ENCODE measurements at regions not wholly inside any gene's neighbourhood (a gene's known extent, or its start where the extent isn't known, plus 50 kb on each side); places are given as distances from the start of the nearest gene placed in this dataset.
A peak's percentile ranks its signal among the peaks of the same experiment; 100 is the strongest.

DNA sequence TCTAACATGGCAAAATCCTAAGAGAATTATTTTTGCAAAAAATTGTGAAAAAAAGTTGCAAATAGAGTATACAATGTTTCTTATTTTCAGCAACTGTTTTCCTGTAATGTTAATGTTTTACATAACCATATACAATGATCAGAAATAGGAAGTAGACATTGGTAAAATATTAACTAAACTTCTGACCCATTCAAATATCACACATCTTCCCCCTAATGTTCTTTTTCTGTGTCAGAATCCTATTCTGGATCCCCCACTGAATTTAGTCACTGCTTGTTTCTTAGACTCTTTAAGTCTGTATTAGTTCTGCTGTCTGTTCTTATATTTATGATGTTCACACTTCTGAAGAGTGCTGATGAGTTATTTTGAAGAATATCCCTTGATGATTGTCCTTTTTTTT, 62.0 kb downstream of the HFE start:
- TF ChIP-seq, protein P1, sequence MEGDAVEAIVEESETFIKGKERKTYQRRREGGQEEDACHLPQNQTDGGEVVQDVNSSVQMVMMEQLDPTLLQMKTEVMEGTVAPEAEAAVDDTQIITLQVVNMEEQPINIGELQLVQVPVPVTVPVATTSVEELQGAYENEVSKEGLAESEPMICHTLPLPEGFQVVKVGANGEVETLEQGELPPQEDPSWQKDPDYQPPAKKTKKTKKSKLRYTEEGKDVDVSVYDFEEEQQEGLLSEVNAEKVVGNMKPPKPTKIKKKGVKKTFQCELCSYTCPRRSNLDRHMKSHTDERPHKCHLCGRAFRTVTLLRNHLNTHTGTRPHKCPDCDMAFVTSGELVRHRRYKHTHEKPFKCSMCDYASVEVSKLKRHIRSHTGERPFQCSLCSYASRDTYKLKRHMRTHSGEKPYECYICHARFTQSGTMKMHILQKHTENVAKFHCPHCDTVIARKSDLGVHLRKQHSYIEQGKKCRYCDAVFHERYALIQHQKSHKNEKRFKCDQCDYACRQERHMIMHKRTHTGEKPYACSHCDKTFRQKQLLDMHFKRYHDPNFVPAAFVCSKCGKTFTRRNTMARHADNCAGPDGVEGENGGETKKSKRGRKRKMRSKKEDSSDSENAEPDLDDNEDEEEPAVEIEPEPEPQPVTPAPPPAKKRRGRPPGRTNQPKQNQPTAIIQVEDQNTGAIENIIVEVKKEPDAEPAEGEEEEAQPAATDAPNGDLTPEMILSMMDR (IDR thresholded peaks at IDR 0.05; ENCODE audit: insufficient read depth, low read depth, low read length) = no peak
- H3K4me3 ChIP-seq (ENCODE audit: low read depth, low read length) = no peak overlapping the region
- no peak for DNase-seq (ENCODE audit: low read depth)

DNA sequence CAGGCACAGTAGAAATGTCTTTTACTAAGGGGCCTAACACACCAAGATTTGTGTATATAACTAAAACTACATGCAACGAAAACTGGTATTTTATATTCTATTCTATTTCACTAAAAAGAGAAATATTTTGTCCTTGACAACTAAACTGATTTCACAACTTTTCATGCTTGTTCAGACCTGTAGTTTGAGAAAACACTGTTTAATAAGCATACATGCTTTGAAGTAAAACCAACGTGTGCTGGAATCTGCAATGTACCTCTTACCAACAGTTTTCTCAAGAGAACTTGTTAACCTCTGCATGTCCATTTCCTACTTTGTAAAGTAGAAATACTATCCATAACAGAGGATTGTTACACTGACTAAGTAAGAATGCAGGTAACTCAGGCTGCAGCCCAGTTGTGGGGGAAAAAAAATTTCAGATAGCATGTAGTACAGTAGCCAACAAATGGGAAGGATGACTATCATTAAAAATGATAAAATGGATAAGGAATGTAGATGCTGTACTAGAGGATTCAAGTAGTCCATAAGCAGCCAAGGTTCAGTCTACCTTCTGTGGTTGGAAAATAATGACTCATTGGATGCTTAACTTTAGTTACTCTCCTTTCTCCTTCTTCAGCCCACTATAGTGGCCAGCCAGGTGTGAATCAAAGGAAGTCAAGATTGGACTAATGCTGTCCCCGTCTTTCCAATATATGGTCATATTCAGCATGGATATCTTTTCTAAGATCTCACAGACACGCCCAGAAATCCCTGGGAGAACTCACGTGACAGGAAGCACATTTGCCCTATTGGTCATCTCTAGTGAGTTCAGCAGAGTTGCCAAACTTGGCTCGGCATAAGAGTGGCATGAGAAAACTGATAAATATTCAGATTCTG, 65.2 kb downstream of the HFE start:
- H3K4me3 ChIP-seq (ENCODE audit: low read depth, low read length) = no peak overlapping the region
- DNase-seq (ENCODE audit: low read depth) = no peak
- TF ChIP-seq, protein P1 (IDR thresholded peaks at IDR 0.05; ENCODE audit: insufficient read depth, low read depth, low read length) = no peak

DNA sequence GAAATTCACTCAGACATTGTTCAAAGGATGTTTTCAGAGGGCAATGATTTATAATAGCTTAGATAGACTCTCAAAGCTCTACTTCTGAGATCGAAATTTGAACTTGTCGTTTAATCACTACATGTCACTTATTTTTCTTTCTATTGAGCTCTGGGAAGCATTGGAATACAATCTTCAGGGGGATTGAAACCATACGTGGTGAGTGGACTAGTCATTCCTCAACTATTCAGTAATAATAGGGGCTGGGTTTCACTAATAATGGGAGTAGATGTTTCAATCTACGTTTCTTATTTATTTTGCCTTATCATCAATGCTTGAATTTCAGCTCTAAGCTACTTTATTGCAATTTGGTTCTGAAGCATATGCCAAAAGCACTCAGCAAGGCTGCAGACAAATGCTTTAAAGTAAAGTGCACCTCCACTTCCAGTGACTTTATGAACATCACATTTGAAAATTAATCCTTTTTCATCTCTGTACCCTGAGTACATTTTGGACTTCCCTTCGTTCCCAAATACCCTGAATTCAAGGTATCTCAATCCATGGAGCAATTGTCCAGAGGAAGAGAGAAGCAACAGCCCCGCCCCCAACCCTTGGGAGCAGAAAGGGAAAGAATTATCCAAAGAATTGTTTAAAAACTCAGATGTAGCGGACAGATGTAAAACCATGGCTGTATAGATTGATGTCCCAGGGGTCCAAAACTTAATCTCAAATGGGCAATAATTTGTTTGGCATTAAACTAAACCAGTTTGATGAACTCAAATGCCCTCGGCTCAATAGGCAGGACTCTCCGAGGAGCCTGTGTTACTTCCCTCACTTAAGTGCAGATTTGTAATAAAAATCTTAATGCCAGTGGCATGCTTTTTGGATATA, 68.1 kb downstream of the HFE start:
- TF ChIP-seq, protein P1 (IDR thresholded peaks at IDR 0.05; ENCODE audit: insufficient read depth, low read depth, low read length) = no peak
- DNase-seq (ENCODE audit: low read depth) = no peak
- H3K4me3 ChIP-seq (ENCODE audit: low read depth, low read length) = peak overlapping the region; percentile 88

DNA sequence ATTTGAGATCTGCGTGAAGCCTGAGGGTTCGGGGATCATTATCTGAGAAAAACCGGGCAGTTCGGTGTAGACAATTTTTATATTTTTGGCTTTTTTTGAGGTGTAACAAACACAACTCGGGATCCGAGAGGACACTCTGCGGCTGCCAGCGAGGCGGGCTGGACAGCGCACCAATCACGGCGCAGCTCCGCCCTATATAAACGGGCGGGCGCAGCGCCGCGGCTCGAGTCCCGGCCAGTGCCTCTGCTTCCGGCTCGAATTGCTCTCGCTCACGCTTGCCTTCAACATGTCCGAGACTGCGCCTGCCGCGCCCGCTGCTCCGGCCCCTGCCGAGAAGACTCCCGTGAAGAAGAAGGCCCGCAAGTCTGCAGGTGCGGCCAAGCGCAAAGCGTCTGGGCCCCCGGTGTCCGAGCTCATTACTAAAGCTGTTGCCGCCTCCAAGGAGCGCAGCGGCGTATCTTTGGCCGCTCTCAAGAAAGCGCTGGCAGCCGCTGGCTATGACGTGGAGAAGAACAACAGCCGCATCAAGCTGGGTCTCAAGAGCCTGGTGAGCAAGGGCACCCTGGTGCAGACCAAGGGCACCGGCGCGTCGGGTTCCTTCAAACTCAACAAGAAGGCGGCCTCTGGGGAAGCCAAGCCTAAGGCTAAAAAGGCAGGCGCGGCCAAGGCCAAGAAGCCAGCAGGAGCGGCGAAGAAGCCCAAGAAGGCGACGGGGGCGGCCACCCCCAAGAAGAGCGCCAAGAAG, 69.0 kb downstream of the HFE start:
- DNase-seq (ENCODE audit: low read depth) = peak; percentile 88
- H3K4me3 ChIP-seq (ENCODE audit: low read depth, low read length) = peak overlapping the region; percentile 88
- TF ChIP-seq, protein P1 (IDR thresholded peaks at IDR 0.05; ENCODE audit: insufficient read depth, low read depth, low read length) = no peak

DNA sequence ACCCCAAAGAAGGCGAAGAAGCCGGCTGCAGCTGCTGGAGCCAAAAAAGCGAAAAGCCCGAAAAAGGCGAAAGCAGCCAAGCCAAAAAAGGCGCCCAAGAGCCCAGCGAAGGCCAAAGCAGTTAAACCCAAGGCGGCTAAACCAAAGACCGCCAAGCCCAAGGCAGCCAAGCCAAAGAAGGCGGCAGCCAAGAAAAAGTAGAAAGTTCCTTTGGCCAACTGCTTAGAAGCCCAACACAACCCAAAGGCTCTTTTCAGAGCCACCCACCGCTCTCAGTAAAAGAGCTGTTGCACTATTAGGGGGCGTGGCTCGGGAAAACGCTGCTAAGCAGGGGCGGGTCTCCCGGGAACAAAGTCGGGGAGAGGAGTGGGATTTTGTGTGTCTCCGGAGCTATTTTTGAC, 69.6 kb downstream of the HFE start:
- DNase-seq (ENCODE audit: low read depth) = peak; percentile 69
- peak overlapping the region; percentile 88 for H3K4me3 ChIP-seq (ENCODE audit: low read depth, low read length)
- TF ChIP-seq, protein P1 (IDR thresholded peaks at IDR 0.05; ENCODE audit: insufficient read depth, low read depth, low read length) = no peak

DNA sequence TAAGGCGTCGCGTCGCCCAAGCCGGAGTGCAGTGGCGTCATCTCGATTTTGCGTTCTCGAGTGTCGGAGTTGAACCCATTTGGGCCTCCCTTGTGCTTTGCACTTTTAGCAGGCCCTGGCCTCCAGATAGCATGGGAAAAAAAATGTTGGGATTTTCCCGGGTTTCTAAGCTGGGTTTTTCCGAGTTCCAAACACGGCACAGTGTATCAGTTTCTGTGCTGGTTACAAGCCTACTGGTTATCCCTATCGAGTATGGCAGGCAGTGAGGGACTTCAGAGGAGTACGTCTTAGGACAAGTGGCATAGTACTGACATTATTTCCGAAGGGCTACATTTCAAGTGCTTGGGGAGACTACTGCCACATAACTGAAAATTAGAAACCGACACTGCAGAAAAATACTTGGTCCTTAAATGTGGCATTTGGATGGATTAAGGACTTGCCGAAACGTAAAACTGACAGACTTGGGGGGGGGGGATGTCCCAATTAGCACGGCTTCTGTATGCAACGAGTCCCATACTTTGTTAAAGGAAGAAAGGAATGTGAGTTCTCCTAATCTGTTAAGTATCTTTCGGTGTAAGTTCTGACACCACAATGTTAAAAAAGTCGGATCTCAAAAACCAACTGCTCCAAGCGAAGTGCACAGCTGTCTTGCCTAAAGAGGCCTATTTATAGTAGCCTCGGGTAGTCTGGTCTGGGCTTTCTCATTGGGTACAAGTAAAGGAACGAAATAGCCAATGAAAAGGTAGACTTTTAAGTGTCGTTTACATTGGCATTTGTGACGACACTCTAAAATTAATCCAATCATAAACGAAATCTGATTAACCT, 70.2 kb downstream of the HFE start:
- TF ChIP-seq, protein P1 (IDR thresholded peaks at IDR 0.05; ENCODE audit: insufficient read depth, low read depth, low read length) = no peak
- DNase-seq (ENCODE audit: low read depth) = peak; percentile 99
- H3K4me3 ChIP-seq (ENCODE audit: low read depth, low read length) = peak overlapping the region; percentile 88
